GM21515 (cell line): ENCODE measurements at regions not wholly inside any gene's neighbourhood (a gene's known extent, or its start where the extent isn't known, plus 50 kb on each side); places are given as distances from the start of the nearest gene placed in this dataset.
"Not testable (repeated sequence)": the region's sequence is repeated elsewhere in the genome, so short reads cannot be mapped to it uniquely, and the experiment has no call there.

Experiments
- ATAC-seq: cut with Tn5 transposase; IDR thresholded peaks from one replicate; pipeline ENCODE4 v1.9.1; 2021; ENCODE audit not compliant: unreplicated experiment

- peak; percentile 81 for ATAC-seq
These were observed 57.1 kb upstream of the KMT2E start for GRCh38 chr7:104956753-104957450.

GRCh38 chr7:104958371-104958865 lies 55.6 kb upstream of the KMT2E start:
- ATAC-seq, result no peak

GRCh38 chr7:104959483-104959882 lies 54.5 kb upstream of the KMT2E start:
- ATAC-seq, result not testable (repeated sequence)

GRCh38 chr7:104960741-104961448 lies 53.1 kb upstream of the KMT2E start:
- ATAC-seq, result peak; percentile 38

GRCh38 chr7:104961821-104962220 lies 52.2 kb upstream of the KMT2E start:
- ATAC-seq, result no peak

DNA sequence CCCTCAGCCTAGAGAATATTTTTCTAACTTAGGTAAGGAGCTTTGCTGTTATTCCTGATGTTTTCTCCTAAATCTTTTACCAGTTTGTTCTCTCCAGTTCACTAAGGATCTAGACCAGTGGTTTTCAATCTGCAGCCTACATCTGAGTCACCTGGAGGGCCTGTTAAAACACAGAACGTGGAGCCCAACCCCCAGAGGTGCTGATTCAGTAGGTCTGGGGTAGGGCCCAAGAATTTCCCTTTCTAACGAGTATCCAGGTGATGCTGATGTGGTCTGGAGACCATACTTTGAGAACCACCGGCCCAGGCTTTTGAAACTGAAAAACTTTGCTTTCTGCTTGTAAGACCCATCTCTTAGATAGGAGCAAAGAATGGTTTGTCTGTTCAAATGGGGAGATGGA lies 51.2 kb upstream of the KMT2E start:
- no peak for ATAC-seq

DNA sequence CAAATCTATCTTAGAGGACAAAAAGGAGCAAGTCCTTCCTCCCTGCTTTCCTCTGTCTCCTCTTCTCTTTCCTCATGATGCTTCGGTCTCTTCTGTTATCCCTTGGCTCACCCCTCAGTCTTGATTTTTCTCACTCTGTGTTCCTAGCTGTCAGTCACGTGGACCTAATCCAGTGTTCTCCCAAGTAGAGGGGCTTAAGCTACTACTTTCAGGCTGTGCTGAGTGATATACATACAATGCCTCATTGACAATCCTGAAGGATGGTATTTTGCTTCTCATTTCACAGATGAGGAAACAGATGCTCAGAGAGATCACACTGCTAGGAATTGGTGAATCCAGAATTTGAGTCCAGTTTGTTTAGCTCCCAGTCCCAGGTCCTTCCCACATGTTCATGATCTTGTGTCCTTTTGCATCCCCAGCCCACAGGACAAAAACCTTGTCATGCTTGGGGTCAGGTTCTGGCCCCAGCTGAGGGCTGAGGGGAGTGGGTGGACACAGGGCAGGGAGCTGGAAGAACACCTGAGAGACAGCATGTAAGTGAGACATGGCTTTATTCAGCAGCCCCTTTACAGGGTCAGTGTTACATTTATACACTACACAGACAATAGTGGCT lies 50.5 kb upstream of the KMT2E start:
- no peak for ATAC-seq

DNA sequence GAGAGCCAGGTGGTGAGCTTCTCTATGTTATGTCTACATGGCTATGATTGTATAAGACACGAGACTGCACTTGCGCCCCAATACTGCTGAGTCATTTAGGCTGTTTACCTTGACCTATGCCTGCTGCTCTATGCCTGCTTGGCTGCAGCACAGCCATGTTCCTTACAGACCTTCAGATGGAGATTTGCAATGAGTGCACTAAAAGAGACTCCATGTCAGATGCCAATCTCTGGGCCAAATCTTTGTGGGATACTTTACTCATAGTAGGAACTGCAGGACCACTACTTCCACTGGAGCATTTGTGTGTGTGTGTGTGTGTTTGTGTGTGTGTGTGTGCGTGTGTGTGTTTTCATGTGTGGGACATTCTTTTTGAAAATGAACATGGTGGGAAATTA lies 50.0 kb upstream of the KMT2E start:
- ATAC-seq, result no peak
